ENCODE measurements at regions not wholly inside any gene's neighbourhood (a gene's known extent, or its start where the extent isn't known, plus 50 kb on each side); places are given as distances from the start of the nearest gene placed in this dataset.

- TF ChIP-seq CTCF (IDR thresholded peaks at IDR 0.05) (peak in 1 of 6 experiments; percentile 4), POLR2A (IDR thresholded peaks at IDR 0.05) (no peak)
Measured at GRCh38 chr10:78599122-78599853, 469.5 kb upstream of the ZMIZ1 start.

Data from thyroid gland (tissue), 4 donors.